ENCODE measurements at regions not wholly inside any gene's neighbourhood (a gene's known extent, or its start where the extent isn't known, plus 50 kb on each side); places are given as distances from the start of the nearest gene placed in this dataset.

- no peak overlapping the region for H2AFZ ChIP-seq (ENCODE audit: low read length)
- H3K27me3 ChIP-seq (ENCODE audit: insufficient read depth, low read length), result no peaks in the 10 kb centered on the region; the same call in 1 of the 2 replicates
- H3K18ac ChIP-seq (ENCODE audit: insufficient read length, low read depth, low read length), result no peak overlapping the region
- no peak overlapping the region for H3K14ac ChIP-seq (ENCODE audit: insufficient read depth, low read length)
- H4K91ac ChIP-seq (ENCODE audit: insufficient read length, low read depth, low read length), result no peak overlapping the region
- no peak overlapping the region for H3K27ac ChIP-seq (ENCODE audit: insufficient read length, low read depth, low read length)
- H2BK5ac ChIP-seq (ENCODE audit: insufficient read length, low read length), result no peak overlapping the region
- peaks cover 14 to 18% of the 10 kb centered on the region in 2 experiments for H3K4me1 Mint-ChIP-seq
- no peak overlapping the region for H2BK12ac ChIP-seq (ENCODE audit: insufficient read length, low read depth, low read length)
- H2BK15ac ChIP-seq (ENCODE audit: low read depth, low read length), result no peak overlapping the region
- peak overlapping the region in 1 of 3 experiments; percentile 84; a peak in 1 of 7 replicates for H3K27ac Mint-ChIP-seq
- H3K27me3 Mint-ChIP-seq (ENCODE audit: low read depth), result peaks cover 4% of the 10 kb centered on the region
- no peak overlapping the region for H3K9ac ChIP-seq (ENCODE audit: extremely low read depth, insufficient read length, low read length)
- H2BK120ac ChIP-seq (ENCODE audit: low read depth, low read length, poor library complexity, severe bottlenecking), result no peak overlapping the region
- no peak for TF ChIP-seq CTCF (conservative IDR thresholded peaks at IDR 0.05)
- no peaks in the 10 kb centered on the region for H3K79me1 ChIP-seq (ENCODE audit: insufficient read depth, low read depth, low read length, poor library complexity, severe bottlenecking)
- H3K4me2 ChIP-seq (ENCODE audit: insufficient read depth, insufficient read length, low read length), result no peak overlapping the region
- H3K4me1 ChIP-seq (ENCODE audit: insufficient read depth, low read length), result 0 out of 2 replicates have a peak, but pooled peaks cover under 1% of the 10 kb centered on the region
- H3K9me3 ChIP-seq (ENCODE audit: control insufficient read depth, low read depth, low read length), result no peaks in the 10 kb centered on the region
- no peaks in the 10 kb centered on the region for H3K79me2 ChIP-seq (ENCODE audit: insufficient read depth, low read length)
- no peaks in the 10 kb centered on the region; a peak in 1 of 7 replicates for H3K36me3 Mint-ChIP-seq (ENCODE audit: insufficient read depth in 1 of 3, low read depth in 3 of 3)
- DNase-seq, result no peak
- H4K5ac ChIP-seq (ENCODE audit: insufficient read length, low read depth, low read length), result no peak overlapping the region
- no peaks in the 10 kb centered on the region; a peak in 2 of 5 replicates for H3K9me3 Mint-ChIP-seq
- H3K23me2 ChIP-seq (ENCODE audit: insufficient read length, low read depth, low read length, poor library complexity, severe bottlenecking), result no peaks in the 10 kb centered on the region
- no CpG with 5 or more reads among the region's 8 CpGs for WGBS (ENCODE audit: extremely low coverage, insufficient read length, low lambda C conversion rate)
- no peak overlapping the region for H3T11ph ChIP-seq (ENCODE audit: low read length)
- no peak overlapping the region for H3K4me3 Mint-ChIP-seq
- H3K56ac ChIP-seq (ENCODE audit: insufficient read length, low read depth, low read length), result no peak overlapping the region
- no peaks in the 10 kb centered on the region for H4K20me1 ChIP-seq (ENCODE audit: control insufficient read depth, insufficient read depth, insufficient read length)
- H2BK20ac ChIP-seq (ENCODE audit: low read depth, low read length, poor library complexity, severe bottlenecking), result no peak overlapping the region
- H4K8ac ChIP-seq (replicated peaks; ENCODE audit: insufficient read length, low read depth, low read length), result no peak overlapping the region
- no peak overlapping the region for H2AK5ac ChIP-seq (ENCODE audit: insufficient read length, low read length)
- no peak overlapping the region for H3K23ac ChIP-seq (ENCODE audit: insufficient read length, low read depth, low read length)
- H3K4ac ChIP-seq (ENCODE audit: low read depth, low read length), result no peak overlapping the region
These were observed 115.5 kb upstream of the CDC42BPA start for GRCh38 chr1:227433663-227434341.
